HG03064 (cell line): ENCODE measurements at regions not wholly inside any gene's neighbourhood (a gene's known extent, or its start where the extent isn't known, plus 50 kb on each side); places are given as distances from the start of the nearest gene placed in this dataset.

Experiments
- ATAC-seq: cut with Tn5 transposase; IDR thresholded peaks from one replicate; pipeline ENCODE4 v1.9.1; 2021; ENCODE audit warnings: low read depth; ENCODE audit not compliant: unreplicated experiment

DNA sequence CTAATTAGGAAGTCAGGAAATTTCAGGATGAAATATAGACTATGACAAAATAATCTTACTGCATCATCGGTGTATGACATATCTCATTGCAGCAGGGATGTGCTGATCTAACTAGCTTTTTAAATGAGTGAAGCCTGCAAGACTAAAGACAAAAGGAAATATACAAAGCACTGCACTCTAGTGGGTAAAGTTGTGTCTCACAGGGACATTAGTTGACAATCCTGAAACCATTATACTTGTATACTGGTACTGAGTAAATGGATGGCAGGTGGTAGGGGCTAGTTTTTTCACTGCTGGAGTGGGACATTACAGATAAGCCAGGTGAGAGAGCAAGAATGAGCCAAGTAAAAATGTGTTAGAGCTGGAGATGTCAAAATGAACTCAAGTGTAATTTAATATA, 317.5 kb upstream of the RAB6C start:
- ATAC-seq: no peak

DNA sequence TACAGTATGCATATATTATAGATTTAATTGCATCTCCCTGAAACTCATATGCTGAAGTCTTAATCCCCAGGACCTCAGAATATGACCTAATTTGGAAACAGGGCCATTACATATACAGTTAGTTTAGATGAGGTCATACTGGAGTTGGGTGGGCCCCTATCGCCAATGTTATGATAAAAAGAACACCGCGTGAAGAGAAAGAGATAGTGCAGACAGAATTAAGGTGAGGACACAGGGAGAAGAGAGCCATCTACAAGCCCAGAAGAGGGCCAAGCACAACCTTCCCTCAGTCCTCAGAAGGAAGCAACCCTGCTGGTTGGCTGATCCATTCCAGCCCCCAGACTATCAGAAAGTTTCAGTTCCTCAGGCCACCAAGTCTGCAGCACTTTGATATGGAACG, 311.9 kb upstream of the RAB6C start:
- ATAC-seq: no peak

DNA sequence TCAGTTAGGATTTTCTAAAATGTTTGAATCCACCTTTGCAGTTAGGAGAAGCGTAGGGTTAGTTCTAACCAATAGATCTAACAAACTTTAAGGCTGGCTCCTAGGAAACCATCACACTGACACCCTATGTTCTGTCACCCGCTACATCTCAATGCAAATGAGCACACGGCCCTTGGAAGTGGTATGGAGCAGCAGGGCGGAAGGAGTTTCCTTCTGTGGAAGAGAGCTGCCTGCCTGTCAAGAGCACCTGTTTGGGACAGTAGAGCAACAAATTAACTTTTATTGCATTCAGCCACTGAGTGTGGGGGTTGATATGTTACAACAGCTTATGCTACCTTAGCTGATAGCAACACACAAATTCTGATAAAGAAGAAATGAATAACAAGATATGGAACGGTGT, 306.9 kb upstream of the RAB6C start:
- no peak for ATAC-seq

GRCh38 chr2:129673234-129673633, 306.2 kb upstream of the RAB6C start:
- no peak for ATAC-seq

- ATAC-seq: no peak
Observed at GRCh38 chr2:129673847-129674711, 305.4 kb upstream of the RAB6C start.

GRCh38 chr2:129678751-129679150, 300.7 kb upstream of the RAB6C start:
- ATAC-seq: no peak

DNA sequence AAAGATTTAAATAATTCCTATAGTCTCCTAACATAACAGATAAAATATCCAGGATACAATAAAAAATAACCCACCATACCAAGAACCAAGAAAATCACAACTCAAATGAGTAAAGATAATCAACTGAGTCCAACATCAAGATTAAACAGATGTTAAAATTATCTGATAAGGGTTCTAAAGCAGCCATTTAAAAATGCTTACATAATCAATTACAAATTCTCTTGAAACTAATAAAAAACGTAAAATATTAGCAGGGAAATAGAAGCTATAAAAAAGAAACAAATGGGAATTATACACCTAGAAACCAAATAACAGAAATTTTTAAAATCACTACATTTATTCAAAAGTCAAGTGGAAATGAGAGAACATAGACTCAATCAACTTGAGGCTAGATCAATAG, 297.7 kb upstream of the RAB6C start:
- ATAC-seq: no peak

DNA sequence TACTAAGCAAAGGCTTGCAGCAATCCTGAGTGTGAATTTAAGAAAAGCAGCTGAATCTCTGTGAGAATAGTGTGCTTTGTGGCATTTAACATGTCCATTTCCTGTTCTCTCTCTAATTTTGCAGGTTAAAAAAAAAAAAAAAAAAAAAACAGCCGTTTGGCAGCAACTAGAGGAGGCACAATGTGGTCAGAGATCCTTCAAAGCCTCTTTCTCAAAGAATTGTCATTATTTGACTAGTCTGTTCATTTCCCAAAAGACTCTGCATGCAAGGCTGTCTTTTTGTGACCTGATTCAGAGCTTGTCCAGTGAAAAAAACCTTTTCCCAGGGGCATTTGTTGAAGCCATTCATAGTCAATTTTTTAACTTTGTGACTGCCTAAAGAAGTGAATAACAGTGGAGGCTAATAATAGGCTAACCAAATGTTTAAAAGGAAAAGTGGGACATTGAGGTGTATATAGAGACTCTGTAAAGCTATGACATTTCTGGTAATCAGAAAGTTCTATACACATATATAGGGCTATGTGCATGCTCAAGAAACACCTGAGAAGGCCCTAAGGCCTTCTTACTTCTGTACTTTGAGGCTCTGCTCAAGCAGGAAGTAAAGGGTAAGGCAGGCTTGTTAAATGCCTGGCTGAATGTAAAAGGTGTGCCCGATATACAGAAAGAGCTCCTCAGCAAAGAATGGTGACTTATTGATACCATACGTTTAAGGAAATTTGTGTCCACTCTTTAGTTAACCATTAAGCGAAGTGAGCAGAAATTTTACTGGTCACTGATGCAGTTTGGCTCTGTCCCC, 289.6 kb upstream of the RAB6C start:
- no peak for ATAC-seq

GRCh38 chr2:129695496-129695895, 284.0 kb upstream of the RAB6C start:
- no peak for ATAC-seq

DNA sequence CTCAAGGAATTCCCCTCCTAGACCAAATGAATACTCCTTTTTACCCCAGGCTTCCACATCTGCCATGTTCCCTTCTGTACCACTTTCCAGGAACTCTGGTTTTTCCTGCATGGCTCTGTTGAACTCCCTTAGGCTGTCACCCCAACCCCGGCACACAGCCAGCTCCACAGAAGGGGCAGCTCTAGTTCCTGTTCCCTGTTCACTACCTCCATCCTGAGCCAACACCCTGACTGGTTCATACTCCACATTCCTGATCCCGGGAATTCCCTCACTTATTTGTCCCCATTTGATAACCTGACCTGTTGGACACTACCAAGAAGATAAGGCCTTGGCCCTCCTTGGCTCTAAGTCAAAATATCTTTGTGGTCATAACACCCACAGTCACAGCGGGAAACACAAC, 280.9 kb upstream of the RAB6C start:
- ATAC-seq: no peak

DNA sequence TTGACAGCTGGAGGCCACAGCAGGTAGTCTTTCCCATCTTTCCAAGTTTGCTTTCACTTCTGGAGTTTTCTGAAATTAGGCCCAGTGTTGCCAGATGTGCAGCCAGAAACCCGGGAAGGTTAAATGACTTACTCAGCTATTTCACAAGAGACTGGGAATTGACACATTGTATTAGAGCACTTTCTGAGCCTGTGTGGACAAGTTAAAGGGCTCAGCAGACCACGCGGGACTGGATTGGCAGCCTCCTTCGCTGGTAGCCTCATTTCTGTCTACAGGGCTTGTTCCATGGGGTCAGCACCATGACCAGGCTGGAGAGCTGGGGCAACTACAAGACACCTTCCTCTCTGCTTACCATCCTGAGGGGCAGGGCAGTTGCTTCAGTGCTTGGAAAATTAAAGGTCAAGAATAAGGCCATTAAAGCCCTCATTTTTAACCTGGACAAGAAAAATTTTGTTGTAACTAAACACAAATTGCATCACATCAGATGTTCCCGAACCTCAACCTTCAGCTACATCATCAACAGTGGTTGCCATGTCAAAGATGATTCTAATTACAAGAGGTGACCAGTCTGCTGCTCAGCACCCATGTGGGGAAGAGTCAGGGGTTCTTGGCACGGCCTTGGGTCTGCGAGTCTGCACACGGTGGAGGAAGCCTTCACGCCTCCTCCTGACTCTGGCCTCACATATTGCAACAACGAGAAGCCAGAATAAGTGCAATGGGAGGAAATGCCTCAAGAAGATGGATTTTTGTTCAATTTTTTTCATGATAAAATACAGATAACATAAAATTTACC, 279.5 kb upstream of the RAB6C start:
- ATAC-seq: no peak

DNA sequence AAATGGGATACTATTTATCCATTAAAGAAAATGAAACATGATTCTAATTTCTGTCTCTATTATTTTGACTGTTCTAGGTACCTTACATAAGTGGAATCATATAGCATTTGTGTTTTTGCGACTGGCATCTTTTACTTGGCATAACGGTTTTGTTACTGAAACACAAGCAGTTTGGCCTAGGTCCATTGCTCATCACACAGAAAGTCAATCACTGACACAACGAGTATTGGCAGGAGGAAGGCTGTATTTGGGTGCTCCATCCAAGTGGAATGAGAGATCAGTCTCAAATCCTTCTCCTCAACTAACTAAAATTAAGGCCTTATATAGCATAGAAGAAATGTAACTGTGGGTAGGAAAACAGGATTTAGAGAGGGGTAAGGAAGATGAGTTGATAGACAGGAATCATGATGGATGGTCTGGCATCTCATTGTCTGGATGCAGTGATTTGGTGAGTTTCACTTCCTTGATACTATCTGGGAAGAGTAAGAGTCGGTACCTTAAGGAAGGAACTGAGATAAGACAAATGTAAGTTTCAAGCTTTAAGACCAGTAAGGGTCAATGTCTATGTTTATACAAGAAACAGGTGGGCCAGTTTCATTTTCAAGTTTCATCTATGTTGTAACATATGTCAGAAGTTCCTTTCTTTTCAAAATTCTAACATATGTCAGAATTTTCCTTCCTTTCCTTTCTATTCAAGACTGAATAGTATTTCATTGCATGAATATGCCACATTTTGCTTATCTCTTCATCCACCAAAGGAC, 276.9 kb upstream of the RAB6C start:
- no peak for ATAC-seq

DNA sequence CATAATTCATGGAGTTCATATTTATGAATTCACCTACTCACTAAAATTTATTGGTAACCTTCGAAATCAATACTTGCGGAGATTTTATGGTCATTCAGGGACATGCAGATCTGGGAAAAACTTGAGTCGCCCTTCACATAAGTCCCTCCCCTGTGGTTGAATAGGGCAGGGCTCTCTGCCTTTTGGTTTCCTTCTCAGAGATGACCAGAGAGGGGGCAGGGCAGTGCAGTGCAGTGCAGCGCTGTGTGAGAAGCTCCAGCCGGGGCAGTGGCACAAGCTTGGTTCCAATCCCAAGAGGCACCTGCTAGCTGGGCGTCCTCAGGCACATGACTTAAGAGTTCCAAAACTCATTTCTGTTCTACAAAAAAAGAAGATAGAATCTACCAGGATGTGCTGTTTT, 274.4 kb upstream of the RAB6C start:
- ATAC-seq: no peak

DNA sequence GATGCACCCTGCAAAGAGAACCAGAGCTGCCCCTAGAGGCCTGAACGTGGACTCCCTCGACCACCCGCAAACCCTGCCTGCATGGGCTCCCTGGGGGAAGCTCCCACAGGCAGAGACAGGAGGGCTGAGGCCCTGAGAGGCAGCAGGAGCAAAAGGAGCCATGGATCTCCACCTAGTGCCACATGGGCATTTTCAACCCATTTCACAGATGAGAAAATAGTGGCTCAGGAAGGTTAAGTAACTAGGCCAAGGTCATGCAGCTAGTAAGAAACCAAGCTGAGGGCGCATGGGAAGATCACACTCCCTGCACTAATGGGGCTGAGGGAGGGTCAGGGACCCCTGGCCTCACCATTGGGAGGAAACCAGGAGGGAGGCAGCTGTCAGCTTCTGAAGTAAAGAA, 271.7 kb upstream of the RAB6C start:
- ATAC-seq: no peak

GRCh38 chr2:129708221-129708967, 271.1 kb upstream of the RAB6C start:
- ATAC-seq: no peak

- ATAC-seq: no peak
Observed at GRCh38 chr2:129709001-129709955, 270.2 kb upstream of the RAB6C start.

DNA sequence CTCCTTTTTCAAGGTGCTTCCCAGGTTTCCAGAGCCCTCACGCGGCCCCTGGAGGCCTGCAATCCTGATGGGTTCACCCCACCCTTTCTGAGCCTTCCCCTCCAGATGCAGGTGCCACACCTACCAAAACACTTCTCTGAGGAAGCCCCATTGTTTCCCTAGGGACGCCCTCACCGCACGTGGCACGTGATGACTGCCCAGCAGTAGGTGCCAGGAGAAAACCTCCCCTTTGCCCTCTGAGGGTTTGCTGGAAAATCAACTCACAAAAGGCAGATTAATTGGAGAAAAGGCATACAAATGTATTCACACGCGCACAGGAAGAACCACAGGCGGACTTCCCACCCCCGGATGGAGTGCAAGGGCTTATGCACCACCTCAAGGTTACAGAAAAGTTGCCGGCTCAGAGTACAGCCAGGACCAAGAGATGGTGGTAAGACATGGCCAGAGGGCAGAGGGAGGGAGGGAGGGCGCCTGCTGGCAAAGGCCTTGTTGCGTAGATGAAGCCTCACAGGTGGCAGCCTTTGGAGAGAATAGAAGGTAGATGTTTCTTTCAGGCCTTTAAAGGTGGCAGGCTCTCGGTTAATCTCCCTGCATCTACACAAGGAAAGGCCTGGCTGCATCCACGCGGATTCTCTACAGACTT, 269.4 kb upstream of the RAB6C start:
- ATAC-seq: no peak
